Stimulated activated CD8-positive, alpha-beta memory T cell treated with anti-CD3 and anti-CD28 coated beads, Interleukin-2, amount 100 ng/mL, for 48 hours (primary cell): ENCODE measurements at regions not wholly inside any gene's neighbourhood (a gene's known extent, or its start where the extent isn't known, plus 50 kb on each side); places are given as distances from the start of the nearest gene placed in this dataset.
"Not testable (repeated sequence)": the region's sequence is repeated elsewhere in the genome, so short reads cannot be mapped to it uniquely, and the experiment has no call there.

ENCODE experiments used
- DNase-seq, 2 donors: peaks; one replicate each; pipeline ENCODE4 v3.0.0-alpha.2; 2020; ENCODE audit warnings: low read depth in 2 of 2

GRCh38 chr13:80840316-80840976 lies 499.5 kb upstream of the SPRY2 start:
- DNase-seq, result no peak

GRCh38 chr13:80835902-80836301 lies 495.0 kb upstream of the SPRY2 start:
- no peak for DNase-seq

DNA sequence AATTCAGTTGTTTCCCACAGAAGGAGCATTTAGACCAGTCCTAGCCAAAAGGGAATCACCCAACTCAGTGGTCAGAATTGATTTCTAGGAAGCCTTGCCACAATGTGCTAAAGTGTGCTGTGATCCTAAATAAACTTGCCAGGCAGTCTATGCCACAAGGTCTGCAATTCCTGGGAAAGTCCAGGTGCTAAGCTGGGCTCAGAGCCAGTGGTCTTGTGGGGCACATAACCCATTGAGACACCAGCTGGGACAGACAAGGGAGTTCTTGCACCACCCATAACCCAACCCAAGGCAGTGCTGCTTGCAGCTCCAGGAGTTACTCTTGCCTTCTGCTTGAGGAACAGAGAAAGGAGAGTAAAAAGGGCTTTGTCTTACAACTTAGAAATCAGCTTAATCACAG lies 489.5 kb upstream of the SPRY2 start:
- DNase-seq, result no peak

GRCh38 chr13:80828759-80829158 lies 487.8 kb upstream of the SPRY2 start:
- no peak for DNase-seq

DNA sequence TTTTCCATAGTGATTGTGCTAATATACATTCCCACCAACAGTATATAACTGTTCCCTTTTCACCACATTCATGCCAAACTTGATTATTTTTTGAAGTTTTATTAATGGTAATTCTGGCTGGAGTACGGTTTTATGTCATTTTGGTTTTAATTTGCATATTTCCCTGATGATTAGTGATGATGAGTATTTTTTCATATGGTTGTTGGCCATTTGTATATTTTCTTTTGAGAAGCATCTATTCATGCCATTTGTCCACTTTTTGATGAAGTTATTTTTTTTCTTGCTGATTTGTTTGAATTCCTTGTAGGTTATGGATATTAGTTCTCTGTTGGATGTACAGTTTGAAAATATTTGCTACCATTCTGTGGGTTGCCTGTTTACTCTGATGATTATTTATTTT lies 484.4 kb upstream of the SPRY2 start:
- DNase-seq, result no peak

DNA sequence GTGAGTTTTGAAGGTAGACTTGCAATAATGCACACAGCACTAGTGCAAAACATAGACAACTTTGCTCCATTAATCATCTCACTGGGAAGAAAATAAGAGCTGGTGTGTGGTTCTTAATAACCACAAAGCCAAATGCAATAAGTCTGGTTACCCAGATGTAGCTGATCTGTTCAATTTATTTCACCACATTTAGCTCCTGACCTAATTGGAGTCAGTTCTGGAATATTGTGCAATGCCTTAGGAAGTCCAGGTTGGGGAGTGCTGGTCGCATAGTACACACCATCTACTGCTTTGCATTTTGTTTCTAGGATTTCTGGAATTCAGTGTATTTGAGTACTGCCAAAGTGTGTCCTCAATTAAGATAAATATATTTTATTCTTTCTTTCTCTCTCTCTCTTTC lies 483.3 kb upstream of the SPRY2 start:
- DNase-seq, result no peak

- DNase-seq, result no peak
These were observed 482.5 kb upstream of the SPRY2 start for GRCh38 chr13:80823472-80823871.

DNA sequence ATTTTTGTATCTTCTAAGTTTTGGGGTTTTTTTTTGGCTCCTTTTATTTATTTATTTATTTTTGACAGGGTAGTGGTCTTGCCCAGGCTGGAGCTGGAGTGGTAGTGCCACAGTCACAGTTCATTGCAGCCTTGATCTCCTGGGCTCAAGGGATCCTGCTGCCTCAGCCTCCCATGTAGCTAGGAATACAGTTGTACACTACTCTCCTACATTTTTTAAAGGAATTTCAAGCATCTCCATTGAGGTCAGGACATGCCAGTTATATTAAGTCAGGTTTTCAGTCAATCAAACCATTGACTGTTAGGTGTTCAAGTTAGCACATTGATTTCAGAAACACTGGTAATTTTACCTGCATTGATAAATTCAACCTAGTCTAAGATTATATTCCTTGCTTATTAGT lies 480.5 kb upstream of the SPRY2 start:
- DNase-seq, result no peak

GRCh38 chr13:80817979-80818378 lies 477.1 kb upstream of the SPRY2 start:
- no peak for DNase-seq

DNA sequence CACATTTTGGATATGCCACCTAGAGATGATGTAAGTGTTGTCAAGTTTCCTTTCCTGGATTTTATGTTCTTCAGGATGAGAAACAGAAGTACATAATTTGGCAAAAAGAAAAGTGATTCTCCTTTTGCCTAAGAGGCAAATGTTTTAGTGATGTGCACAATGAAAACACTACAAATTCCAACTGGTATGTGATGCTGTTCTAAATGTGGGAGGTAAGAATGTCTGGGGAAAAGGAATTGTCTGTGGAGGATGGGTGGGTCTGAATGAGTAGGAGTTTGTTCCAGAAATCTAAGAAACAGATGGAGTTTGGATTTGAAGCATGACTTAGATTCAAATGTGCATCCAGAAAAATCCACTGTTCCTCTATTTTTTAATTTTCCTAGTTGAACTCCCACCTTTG lies 473.6 kb upstream of the SPRY2 start:
- DNase-seq, result no peak

DNA sequence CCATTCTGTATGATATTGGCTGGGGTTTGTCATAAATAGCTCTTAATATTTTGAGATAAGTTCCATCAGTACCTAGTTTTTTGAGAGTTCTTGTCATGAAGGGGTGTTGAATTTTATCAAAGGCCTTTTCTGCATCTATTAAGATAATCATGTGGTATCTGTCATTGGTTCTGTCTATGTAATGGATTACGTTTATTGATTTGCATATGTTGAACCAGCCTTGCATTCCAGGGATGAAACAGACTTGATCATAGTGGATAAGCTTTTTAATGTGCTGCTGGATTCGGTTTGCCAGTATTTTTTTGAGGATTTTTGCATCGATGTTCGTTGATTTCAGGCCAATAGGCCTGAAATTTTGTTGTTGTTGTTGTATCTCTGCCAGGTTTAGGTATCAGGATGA lies 469.4 kb upstream of the SPRY2 start:
- DNase-seq, result not testable (repeated sequence)

DNA sequence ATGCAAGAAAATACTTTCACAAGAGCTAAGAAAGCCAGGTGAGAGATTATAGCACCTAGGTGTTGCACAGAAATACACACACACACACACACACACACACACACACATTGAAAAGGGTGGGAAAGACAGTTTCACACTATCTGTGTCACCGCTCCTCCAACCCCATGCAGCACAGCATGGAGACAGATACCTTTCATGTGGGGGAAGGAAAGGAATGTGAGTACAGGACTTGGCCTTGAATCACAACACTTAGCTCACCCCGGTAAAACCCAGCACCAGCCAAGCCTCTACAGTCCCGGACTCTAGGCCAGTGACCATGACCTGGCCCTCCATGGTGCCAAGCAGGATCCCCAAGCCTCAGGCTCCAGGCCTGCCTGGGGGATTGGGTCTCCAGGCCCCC lies 462.0 kb upstream of the SPRY2 start:
- no peak for DNase-seq

- DNase-seq, result no peak
These were observed 457.7 kb upstream of the SPRY2 start for GRCh38 chr13:80798576-80799133.

DNA sequence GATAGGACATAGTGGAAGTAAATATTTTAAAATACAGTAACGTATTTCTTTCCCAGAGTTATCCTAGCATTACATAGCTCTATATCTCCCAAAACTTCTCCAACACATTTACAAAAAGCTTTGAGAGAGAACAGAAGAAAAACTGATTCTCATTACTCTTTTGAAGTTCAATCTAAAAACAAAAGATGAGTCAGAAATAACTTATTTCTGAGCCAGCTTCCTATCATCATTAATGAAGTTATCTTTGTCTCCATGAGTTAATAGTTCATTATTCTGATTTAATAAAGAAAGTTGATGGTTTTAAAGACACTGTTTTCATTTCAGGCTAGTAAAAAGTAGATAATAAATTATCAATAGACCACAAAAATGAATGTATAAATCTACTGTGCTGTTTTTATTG lies 446.7 kb upstream of the SPRY2 start:
- DNase-seq, result no peak

DNA sequence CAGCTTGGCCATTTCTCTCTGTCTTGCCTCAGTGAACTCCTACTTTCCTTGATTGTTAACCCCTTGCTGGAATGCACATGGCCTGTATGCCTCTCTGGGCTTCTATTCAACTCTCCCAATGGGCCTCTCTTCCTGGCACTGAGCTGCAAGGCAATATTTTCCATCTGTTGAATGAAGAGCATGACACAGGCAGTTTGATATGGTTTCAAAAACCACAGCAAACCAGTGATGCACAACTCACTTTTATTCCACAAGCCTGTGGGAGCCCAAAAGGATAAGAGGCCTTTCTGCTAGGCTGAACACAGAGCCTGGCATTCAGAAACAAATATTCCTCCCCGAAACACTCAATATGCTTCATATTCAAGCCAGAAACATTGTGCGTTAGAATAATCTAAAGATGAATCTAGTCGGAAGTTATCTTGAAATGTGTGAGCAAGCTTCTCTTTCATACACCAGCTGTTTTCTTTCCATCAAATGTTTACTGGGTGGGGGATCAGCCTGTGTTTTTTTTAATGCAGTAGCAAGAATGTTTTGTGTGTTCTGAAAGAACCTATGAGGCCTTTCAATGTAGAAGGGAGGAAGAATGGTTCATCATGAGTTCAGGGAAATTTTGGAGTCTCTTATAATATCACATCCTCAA lies 443.1 kb upstream of the SPRY2 start:
- no peak for DNase-seq

GRCh38 chr13:80782441-80782840 lies 441.5 kb upstream of the SPRY2 start:
- no peak for DNase-seq

DNA sequence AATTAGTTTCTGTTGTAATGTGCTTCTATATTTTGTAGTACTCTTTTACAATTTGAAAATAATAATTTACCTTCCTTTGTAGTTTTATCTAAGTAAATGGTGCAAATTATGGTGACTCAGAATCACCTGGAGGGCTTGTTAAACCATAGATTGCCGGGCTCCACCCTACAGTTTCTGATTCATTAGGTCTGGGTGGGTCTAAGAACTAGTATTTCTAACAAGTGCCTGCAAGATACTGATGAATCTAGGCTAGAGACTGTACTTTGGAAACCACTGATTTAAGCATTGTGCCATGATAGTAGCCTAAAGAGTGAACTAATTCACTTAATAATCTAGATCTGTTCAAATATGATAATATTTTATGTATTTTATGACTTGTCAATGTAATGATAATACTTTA lies 437.4 kb upstream of the SPRY2 start:
- DNase-seq, result no peak

- no peak for DNase-seq
These were observed 416.8 kb upstream of the SPRY2 start for GRCh38 chr13:80757694-80758093.

GRCh38 chr13:80755910-80756309 lies 415.0 kb upstream of the SPRY2 start:
- no peak for DNase-seq

DNA sequence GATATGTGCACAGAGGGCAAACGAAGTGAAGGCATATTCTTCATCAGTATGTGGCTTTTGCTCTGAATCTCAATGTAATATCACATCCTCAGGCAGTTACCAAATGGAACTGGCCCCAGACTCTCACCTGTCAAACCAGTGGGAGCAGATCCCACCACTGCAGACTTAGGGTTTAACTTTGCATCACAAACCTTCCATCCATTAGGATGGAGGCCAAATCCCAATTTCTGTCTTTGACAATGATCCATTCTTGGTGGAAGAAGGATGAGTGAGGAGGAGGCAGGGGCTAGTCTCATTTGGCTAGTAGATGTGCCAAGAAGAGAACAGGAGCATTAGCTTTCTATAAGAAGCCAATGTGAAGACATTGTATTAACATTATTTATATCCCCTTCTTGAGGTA lies 413.5 kb upstream of the SPRY2 start:
- DNase-seq, result no peak

GRCh38 chr13:80753866-80754265 lies 412.9 kb upstream of the SPRY2 start:
- no peak for DNase-seq

GRCh38 chr13:80751854-80752253 lies 410.9 kb upstream of the SPRY2 start:
- no peak for DNase-seq

DNA sequence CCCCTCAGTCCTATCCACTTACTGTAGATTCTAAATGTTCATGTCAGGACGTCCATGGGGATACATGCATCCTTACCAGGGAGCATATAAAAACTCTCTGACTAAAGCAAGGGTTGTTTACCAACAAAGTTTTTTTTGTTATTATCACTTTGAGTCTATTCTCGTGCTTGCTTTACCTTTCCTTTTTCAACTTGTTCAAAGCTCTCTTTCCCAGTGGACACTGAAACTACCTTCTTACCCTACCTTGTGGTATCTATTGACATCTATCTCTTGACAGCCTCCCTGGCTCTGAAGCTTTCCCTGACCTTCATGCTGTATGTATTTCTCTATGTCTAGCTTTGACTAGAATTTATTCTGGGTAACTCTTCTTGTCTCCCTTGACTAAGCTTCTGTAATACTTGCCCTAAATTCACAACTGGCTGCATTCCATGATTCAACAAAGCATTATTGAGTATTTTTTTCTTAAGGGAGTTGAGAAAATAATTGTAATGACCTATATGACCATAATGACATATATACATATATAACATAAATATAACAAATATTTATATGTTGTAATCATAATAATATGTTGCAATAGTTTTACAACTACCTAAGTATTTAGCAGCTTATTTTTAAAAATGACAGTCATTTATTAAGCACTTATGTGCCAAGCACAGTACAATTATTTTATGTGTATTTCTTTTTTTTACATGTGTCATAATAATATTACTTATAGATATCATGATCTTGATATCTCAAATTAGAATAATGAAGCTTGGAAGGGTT lies 403.4 kb upstream of the SPRY2 start:
- no peak for DNase-seq
